Activated naive CD8-positive, alpha-beta T cell treated with anti-CD3 and anti-CD28 coated beads, Interleukin-2, amount 50 U/mL, for 24 hours (primary cell): ENCODE measurements at regions not wholly inside any gene's neighbourhood (a gene's known extent, or its start where the extent isn't known, plus 50 kb on each side); places are given as distances from the start of the nearest gene placed in this dataset.

Experiments used
- ATAC-seq: fragments of 150-1000 bp; cut with Tn5 transposase; one replicate; pipeline ENCODE4 v1.10.0; 2021
- DNase-seq: peaks from one replicate; pipeline ENCODE4 v3.0.0; 2021
- H3K27ac Mint-ChIP-seq: one replicate; pipeline ENCODE4 v1.8.0; 2021; ENCODE audit warnings: mild to moderate bottlenecking, mixed read lengths
- H3K27me3 Mint-ChIP-seq: one replicate; pipeline ENCODE4 v1.8.0; 2021; ENCODE audit warnings: mixed read lengths
- H3K36me3 Mint-ChIP-seq: one replicate; pipeline ENCODE4 v1.8.0; 2021; ENCODE audit warnings: low read depth, mixed read lengths
- H3K4me1 Mint-ChIP-seq: one replicate; pipeline ENCODE4 v1.8.0; 2021; ENCODE audit warnings: mixed read lengths
- H3K4me3 Mint-ChIP-seq: one replicate; pipeline ENCODE4 v1.8.0; 2021; ENCODE audit warnings: mild to moderate bottlenecking, moderate library complexity, mixed read lengths
- H3K9me3 Mint-ChIP-seq: one replicate; pipeline ENCODE4 v1.8.0; 2021; ENCODE audit warnings: mixed read lengths

DNA sequence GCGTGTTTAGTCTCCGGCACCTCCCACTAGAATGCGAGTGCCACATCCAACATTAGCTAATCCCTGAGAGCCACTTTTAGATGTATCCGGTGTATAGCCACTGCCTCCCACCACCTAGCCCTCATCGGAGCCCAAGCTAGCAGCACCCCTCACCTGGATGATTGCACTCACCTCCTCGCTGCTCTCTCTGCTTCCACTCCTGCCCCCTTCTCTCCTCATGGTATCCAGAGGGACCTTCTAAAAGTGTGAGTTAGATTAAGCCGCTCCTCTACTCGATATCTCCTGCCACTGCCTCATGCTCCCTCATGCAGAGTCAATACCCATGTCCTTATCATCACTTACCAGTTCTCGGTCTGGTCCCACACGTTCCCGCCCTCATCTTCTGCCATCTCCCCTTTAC, 125.3 kb downstream of the RAB11FIP2 start:
- Mint-ChIP-seq H3K36me3 (no peaks in the 10 kb centered on the region), H3K4me3 (no peak overlapping the region), H3K27ac (no peak overlapping the region), H3K9me3 (no peaks in the 10 kb centered on the region), H3K27me3 (peaks cover 5% of the 10 kb centered on the region), H3K4me1 (no peaks in the 10 kb centered on the region)
- DNase-seq (no peak), ATAC-seq (no peak)

DNA sequence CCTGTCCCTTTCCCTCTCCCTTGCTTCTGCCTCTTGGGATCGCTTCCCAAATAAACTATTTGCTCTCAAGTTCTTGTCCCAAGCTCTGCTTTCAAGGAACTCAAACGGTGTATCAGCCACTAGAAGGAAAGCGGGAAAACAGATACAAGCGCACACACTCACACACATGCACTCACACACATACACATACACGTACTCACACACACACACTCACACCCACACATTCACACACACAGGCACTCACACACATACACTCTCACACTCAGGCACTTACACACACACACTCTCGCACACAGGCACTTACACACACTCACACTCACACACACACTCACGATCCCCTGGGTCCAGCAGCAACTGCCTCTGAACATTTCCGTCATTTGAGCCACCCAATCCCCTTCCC, 121.9 kb downstream of the RAB11FIP2 start:
- H3K27me3 Mint-ChIP-seq = peaks cover 7% of the 10 kb centered on the region
- H3K36me3 Mint-ChIP-seq = no peaks in the 10 kb centered on the region
- H3K9me3 Mint-ChIP-seq = no peaks in the 10 kb centered on the region
- no peak for DNase-seq
- no peak overlapping the region for H3K27ac Mint-ChIP-seq
- no peak overlapping the region for H3K4me3 Mint-ChIP-seq
- no peaks in the 10 kb centered on the region for H3K4me1 Mint-ChIP-seq
- no peak for ATAC-seq

DNA sequence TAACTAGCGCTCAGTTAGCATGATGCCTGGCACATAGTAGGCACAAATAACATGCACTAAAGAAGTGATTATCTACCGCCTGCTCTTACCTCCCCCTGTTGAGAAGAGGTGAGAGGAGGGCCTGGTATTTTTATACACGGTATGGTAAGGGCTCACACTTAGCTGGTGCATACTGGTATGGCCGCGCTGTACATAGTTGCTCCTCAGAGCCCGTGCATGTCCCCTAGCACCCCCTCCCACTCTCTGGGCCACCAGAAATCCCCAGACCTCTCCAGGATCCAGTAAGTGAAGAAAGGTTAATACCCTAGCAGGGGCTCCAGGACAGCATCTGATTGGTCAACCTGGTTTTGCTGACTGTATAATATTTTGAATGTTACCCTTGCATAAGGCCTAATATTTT, 121.4 kb downstream of the RAB11FIP2 start:
- no peak overlapping the region for H3K4me3 Mint-ChIP-seq
- ATAC-seq (no peak), DNase-seq (no peak)
- H3K27ac Mint-ChIP-seq = no peak overlapping the region
- H3K27me3 Mint-ChIP-seq = peaks cover 8% of the 10 kb centered on the region
- no peaks in the 10 kb centered on the region for H3K4me1 Mint-ChIP-seq
- no peaks in the 10 kb centered on the region for H3K9me3 Mint-ChIP-seq
- H3K36me3 Mint-ChIP-seq = no peaks in the 10 kb centered on the region

DNA sequence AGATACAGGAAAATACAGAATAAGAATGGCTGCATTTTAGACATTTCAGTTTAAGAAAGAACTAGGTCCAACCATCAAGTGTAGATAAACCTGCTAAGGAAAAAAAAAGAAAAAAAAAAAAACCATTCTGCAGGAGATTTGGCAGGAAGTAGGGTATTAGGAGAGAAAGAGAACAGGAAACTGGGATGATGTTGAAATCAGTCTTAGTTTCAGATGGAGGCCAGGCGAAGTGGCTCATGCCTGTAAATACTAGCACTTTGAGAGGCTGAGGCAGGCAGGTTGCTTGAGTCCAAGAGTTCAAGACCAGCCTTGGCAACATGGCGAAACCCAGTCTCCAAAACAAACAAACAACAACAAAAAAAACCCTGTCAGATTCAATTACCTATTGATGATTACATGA, 120.2 kb downstream of the RAB11FIP2 start:
- Mint-ChIP-seq H3K36me3 (no peaks in the 10 kb centered on the region), H3K27ac (no peak overlapping the region), H3K4me1 (no peaks in the 10 kb centered on the region), H3K9me3 (no peaks in the 10 kb centered on the region), H3K27me3 (peaks cover 8% of the 10 kb centered on the region), H3K4me3 (no peak overlapping the region)
- ATAC-seq (no peak), DNase-seq (no peak)

DNA sequence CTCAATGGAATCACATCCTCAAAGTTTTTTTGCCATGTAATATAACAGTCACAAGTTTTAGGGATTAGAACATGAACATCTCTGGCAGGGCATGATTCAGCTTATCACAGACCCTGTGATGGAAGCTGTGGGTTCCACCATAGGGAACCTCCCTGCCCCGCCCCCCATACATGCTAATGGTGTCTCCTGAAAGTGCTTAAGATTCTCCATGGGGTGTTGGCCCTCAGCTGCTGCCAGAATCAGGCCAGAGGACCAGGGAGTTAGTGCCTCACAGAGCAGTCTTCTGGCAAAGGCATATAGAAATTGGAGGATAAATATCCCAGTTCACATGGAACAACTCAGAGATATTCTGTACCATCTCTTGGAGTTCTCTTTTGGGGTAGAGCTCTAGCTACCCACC, 119.4 kb downstream of the RAB11FIP2 start:
- H3K4me1 Mint-ChIP-seq = no peaks in the 10 kb centered on the region
- ATAC-seq (no peak), DNase-seq (no peak)
- peaks cover 8% of the 10 kb centered on the region for H3K27me3 Mint-ChIP-seq
- no peak overlapping the region for H3K27ac Mint-ChIP-seq
- no peak overlapping the region for H3K4me3 Mint-ChIP-seq
- no peaks in the 10 kb centered on the region for H3K36me3 Mint-ChIP-seq
- no peaks in the 10 kb centered on the region for H3K9me3 Mint-ChIP-seq

DNA sequence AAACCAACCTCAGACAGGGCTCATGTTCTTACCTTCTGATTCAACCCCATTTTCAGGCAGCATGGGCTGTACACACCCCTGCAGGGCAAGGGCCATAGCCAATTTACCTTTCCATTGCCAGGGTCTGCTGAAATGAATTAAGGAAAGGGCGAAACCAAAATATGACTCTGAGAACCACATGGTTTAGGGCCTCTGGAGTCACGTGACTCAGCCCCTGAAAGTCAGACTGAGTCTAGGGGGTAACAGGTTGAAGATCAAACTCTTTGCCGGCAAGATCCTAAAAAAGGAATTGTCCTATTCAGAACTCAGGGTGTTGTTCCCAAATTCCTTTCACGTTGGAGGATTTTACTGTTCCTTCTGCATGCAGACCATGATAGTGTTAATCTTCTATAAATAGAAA, 118.9 kb downstream of the RAB11FIP2 start:
- no peaks in the 10 kb centered on the region for H3K9me3 Mint-ChIP-seq
- DNase-seq (no peak), ATAC-seq (no peak)
- no peak overlapping the region for H3K4me3 Mint-ChIP-seq
- no peak overlapping the region for H3K27ac Mint-ChIP-seq
- peaks cover 8% of the 10 kb centered on the region for H3K27me3 Mint-ChIP-seq
- H3K4me1 Mint-ChIP-seq = no peaks in the 10 kb centered on the region
- no peaks in the 10 kb centered on the region for H3K36me3 Mint-ChIP-seq

DNA sequence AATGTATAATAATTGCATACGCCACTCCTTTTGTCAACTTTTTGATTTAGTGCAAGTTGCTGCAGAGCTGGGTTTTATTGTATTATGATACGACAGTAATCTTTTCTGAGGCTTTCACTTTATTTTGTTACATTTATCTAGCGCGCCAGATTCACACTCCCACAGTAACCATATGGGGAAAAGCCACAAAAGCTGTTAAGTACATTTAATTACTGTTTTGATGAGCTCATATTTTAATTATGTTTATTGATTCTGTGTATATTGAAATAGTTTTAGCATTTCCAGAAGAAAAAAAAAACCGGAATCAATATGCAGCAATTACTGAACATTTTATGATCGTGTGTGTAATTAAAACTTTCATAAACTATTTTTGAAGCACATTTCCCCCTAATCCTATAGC, 118.5 kb downstream of the RAB11FIP2 start:
- Mint-ChIP-seq H3K4me3 (no peak overlapping the region), H3K4me1 (no peaks in the 10 kb centered on the region), H3K9me3 (no peaks in the 10 kb centered on the region), H3K27ac (no peak overlapping the region), H3K27me3 (peaks cover 8% of the 10 kb centered on the region), H3K36me3 (no peaks in the 10 kb centered on the region)
- no peak for ATAC-seq
- no peak for DNase-seq

GRCh38 chr10:117928741-117929140, 118.0 kb downstream of the RAB11FIP2 start:
- Mint-ChIP-seq H3K27me3 (peaks cover 8% of the 10 kb centered on the region), H3K4me1 (no peaks in the 10 kb centered on the region), H3K4me3 (no peak overlapping the region), H3K27ac (no peak overlapping the region), H3K9me3 (no peaks in the 10 kb centered on the region), H3K36me3 (no peaks in the 10 kb centered on the region)
- no peak for DNase-seq
- ATAC-seq = no peak

GRCh38 chr10:117929327-117930067, 117.2 kb downstream of the RAB11FIP2 start:
- H3K9me3 Mint-ChIP-seq = no peaks in the 10 kb centered on the region
- ATAC-seq (no peak), DNase-seq (no peak)
- no peak overlapping the region for H3K4me3 Mint-ChIP-seq
- H3K4me1 Mint-ChIP-seq = no peaks in the 10 kb centered on the region
- H3K27me3 Mint-ChIP-seq = peaks cover 8% of the 10 kb centered on the region
- no peak overlapping the region for H3K27ac Mint-ChIP-seq
- H3K36me3 Mint-ChIP-seq = no peaks in the 10 kb centered on the region

DNA sequence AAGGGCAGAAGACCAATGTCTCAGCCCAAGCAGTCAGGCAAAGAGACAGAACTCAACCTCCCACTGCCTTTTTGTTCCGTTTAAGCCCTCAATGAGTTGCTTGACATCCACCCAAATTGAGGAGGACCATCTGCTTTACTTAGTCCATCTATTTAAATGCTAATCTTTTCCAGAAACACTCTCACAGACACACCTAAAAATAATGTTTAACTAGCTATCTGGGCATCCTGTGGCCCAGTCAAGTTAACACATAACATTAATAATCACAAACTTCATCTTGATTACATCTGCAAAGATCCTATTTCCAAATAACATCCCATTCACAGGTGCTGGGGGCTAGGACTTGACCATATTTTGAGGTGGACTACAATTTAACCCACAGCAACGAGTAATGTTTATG, 115.7 kb downstream of the RAB11FIP2 start:
- Mint-ChIP-seq H3K27ac (no peak overlapping the region), H3K36me3 (no peaks in the 10 kb centered on the region), H3K27me3 (peaks cover 6% of the 10 kb centered on the region), H3K4me3 (no peak overlapping the region), H3K9me3 (no peaks in the 10 kb centered on the region), H3K4me1 (no peaks in the 10 kb centered on the region)
- no peak for DNase-seq
- ATAC-seq = no peak

DNA sequence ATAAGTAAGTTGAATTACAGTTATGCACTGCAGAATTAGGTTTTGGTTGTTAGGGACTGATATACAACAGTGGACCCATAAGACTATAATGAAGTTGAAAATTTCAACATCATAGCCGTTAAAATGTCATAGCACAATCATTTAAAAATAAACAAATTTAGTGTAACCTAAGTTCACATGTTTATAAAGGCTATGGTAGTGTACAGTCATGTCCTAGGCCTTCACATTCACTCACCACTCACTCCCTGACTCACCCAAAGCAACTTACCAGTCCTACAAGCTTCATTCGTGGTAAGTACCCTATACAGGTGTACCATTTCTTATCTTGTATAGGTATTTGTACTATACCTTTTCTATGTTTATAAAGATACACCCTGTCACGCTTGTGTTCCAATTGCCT, 113.7 kb downstream of the RAB11FIP2 start:
- Mint-ChIP-seq H3K4me3 (no peak overlapping the region), H3K9me3 (no peaks in the 10 kb centered on the region), H3K27me3 (peaks cover 4% of the 10 kb centered on the region), H3K27ac (no peak overlapping the region), H3K36me3 (no peaks in the 10 kb centered on the region), H3K4me1 (peaks cover under 1% of the 10 kb centered on the region)
- DNase-seq = no peak
- ATAC-seq = no peak

DNA sequence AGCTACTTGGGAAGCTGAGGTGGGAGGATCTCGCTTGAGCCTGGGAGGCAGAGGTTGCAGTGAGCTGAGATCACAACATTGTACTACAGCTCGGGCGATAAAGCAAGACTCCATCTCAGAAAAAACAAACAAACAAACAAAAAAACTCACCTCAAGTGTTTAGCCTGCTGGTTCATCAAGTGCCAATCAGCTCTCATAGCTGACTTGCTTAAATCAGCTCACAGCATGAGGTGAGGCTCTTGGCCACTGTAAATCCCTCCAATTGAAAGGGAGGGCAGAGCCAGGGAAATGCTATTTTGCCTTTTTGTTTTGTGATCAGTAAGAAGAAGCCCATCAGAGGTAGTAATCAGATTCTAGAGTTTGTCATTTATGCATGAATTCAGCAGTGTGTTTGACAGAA, 112.3 kb downstream of the RAB11FIP2 start:
- Mint-ChIP-seq H3K4me1 (peaks cover 3% of the 10 kb centered on the region), H3K4me3 (no peak overlapping the region), H3K27ac (no peak overlapping the region), H3K27me3 (peaks cover 4% of the 10 kb centered on the region), H3K36me3 (no peaks in the 10 kb centered on the region), H3K9me3 (no peaks in the 10 kb centered on the region)
- no peak for DNase-seq
- ATAC-seq = no peak

DNA sequence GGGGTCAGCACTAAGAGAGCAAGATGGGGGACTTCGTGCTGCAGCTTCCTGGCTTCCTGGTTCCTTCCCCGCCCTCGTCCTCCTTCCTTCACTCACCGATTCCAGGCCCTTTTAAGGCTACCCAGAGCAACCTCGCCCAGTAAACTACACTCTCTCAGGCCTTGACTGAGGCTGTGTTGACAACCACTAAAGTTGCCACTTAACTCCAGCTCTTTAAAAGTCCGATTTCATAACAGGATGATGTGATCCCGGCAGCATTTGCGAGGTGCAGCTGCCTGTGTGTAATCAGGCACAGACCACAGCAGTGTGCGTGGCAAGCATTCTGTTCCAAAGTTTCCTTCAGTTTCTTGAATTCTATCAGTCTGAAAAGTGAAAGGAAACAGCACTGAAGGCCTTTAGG, 110.6 kb downstream of the RAB11FIP2 start:
- ATAC-seq (no peak), DNase-seq (no peak)
- no peaks in the 10 kb centered on the region for H3K36me3 Mint-ChIP-seq
- no peaks in the 10 kb centered on the region for H3K9me3 Mint-ChIP-seq
- H3K27ac Mint-ChIP-seq = no peak overlapping the region
- H3K4me1 Mint-ChIP-seq = peaks cover 3% of the 10 kb centered on the region
- H3K4me3 Mint-ChIP-seq = no peak overlapping the region
- H3K27me3 Mint-ChIP-seq = no peaks in the 10 kb centered on the region

DNA sequence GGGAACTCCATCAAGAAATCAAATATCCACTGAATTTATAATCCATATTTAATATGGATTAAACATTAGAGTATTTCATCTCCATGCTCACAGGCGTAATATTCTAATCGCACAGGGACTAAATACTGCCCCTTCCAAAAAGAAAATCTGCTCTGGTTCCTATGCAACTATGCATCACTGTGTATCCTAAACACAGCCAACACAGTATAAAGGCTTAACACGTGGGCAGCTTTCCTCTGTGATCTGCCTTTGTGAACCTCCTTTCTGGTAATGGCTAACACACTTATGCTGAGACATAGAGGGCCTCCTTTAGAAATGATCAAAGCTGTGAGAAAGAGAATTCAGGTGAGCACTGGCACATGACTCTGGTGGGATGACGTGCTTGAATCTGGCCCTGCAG, 110.2 kb downstream of the RAB11FIP2 start:
- no peak for DNase-seq
- Mint-ChIP-seq H3K9me3 (no peaks in the 10 kb centered on the region), H3K36me3 (no peaks in the 10 kb centered on the region)

GRCh38 chr10:117936976-117937375, 109.8 kb downstream of the RAB11FIP2 start:
- H3K36me3 Mint-ChIP-seq = no peaks in the 10 kb centered on the region
- DNase-seq (no peak), ATAC-seq (no peak)
- peaks cover 3% of the 10 kb centered on the region for H3K4me1 Mint-ChIP-seq
- no peaks in the 10 kb centered on the region for H3K27me3 Mint-ChIP-seq
- H3K9me3 Mint-ChIP-seq = no peaks in the 10 kb centered on the region
- no peak overlapping the region for H3K27ac Mint-ChIP-seq
- no peak overlapping the region for H3K4me3 Mint-ChIP-seq

More for the DNA sequence above, 110.2 kb downstream of the RAB11FIP2 start:
- Mint-ChIP-seq H3K4me3 (no peak overlapping the region), H3K4me1 (peaks cover 3% of the 10 kb centered on the region), H3K27ac (no peak overlapping the region), H3K27me3 (no peaks in the 10 kb centered on the region)
- no peak for ATAC-seq

GRCh38 chr10:117938104-117938503, 108.6 kb downstream of the RAB11FIP2 start:
- Mint-ChIP-seq H3K36me3 (no peaks in the 10 kb centered on the region), H3K27ac (no peak overlapping the region), H3K4me3 (no peak overlapping the region), H3K9me3 (no peaks in the 10 kb centered on the region), H3K4me1 (peaks cover 3% of the 10 kb centered on the region), H3K27me3 (no peaks in the 10 kb centered on the region)
- no peak for DNase-seq
- ATAC-seq = peak; percentile 68
